ENCODE measurements at regions not wholly inside any gene's neighbourhood (a gene's known extent, or its start where the extent isn't known, plus 50 kb on each side); places are given as distances from the start of the nearest gene placed in this dataset.

DNA sequence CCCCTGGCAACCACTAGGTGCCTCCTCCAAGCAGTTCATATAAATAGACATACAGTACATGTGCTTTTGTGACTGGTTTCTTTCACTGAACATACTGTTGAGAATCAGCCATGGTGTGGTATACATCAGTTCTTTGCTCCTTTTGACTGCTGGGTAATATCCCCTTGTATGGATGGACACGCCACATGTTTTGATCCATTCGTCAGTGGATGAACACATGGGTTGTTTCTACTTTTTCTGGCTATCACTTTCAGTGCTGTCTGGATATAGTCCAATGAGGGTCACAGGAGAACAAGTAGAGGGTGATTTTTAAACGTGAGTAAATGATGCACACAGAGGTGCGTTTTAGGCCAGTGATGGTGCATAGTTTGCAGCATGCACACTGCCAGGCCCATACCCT lies 183.9 kb downstream of the FOXA2 start:
- Histone ChIP-seq H3K9me3 (ENCODE audit: insufficient read depth, low read length) (no peaks in the 10 kb centered on the region), H3K4me3 (ENCODE audit: insufficient read depth, low read length, poor library complexity, severe bottlenecking) (no peak overlapping the region), H3K9ac (ENCODE audit: low read length) (no peak overlapping the region), H4K20me1 (ENCODE audit: low read depth, low read length) (no peaks in the 10 kb centered on the region), H3K79me2 (ENCODE audit: insufficient read depth, low read length) (no peaks in the 10 kb centered on the region), H3K4me2 (ENCODE audit: low read depth, low read length, poor library complexity, severe bottlenecking) (no peak overlapping the region), H3K9me2 (replicated peaks; ENCODE audit: insufficient read depth, low read length) (no peaks in the 10 kb centered on the region), H2AFZ (ENCODE audit: low read depth, low read length, severe bottlenecking) (no peak overlapping the region), H3K27ac (ENCODE audit: low read depth, low read length) (no peak overlapping the region), H3K27me3 (ENCODE audit: low read length) (no peaks in the 10 kb centered on the region), H3F3A (ENCODE audit: insufficient read depth) (no peaks in the 10 kb centered on the region), H3K36me3 (ENCODE audit: low read length) (no peaks in the 10 kb centered on the region)
- TF ChIP-seq, protein P1, sequence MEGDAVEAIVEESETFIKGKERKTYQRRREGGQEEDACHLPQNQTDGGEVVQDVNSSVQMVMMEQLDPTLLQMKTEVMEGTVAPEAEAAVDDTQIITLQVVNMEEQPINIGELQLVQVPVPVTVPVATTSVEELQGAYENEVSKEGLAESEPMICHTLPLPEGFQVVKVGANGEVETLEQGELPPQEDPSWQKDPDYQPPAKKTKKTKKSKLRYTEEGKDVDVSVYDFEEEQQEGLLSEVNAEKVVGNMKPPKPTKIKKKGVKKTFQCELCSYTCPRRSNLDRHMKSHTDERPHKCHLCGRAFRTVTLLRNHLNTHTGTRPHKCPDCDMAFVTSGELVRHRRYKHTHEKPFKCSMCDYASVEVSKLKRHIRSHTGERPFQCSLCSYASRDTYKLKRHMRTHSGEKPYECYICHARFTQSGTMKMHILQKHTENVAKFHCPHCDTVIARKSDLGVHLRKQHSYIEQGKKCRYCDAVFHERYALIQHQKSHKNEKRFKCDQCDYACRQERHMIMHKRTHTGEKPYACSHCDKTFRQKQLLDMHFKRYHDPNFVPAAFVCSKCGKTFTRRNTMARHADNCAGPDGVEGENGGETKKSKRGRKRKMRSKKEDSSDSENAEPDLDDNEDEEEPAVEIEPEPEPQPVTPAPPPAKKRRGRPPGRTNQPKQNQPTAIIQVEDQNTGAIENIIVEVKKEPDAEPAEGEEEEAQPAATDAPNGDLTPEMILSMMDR (IDR thresholded peaks at IDR 0.05; ENCODE audit: insufficient read depth, low read length, poor library complexity, severe bottlenecking) = no peak
- no peak for TF ChIP-seq EZH2phosphoT487 (conservative IDR thresholded peaks at IDR 0.05; ENCODE audit: low read length)

DNA sequence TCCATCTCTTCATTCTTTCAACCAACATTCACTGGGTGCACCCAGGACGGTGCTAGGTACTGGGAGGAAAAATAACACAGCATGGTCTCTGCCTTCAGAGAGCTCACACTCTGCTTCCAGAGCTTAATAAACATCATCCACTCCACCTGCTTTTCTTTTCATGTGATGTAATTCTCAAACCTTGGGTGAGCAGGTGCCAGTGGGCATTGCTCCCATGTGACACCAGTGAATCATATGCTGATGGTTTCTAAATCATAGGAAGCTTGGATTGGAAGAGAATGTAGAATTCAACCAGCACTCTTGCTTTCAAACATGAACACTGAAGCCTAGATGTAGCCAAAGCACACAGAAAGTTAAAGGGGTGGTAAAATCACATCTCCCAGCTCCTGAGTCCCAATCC lies 189.8 kb downstream of the FOXA2 start:
- no peak overlapping the region for H3K9ac ChIP-seq (ENCODE audit: low read length)
- H3K4me3 ChIP-seq (ENCODE audit: insufficient read depth, low read length, poor library complexity, severe bottlenecking) = no peak overlapping the region
- TF ChIP-seq, protein P1 (IDR thresholded peaks at IDR 0.05; ENCODE audit: insufficient read depth, low read length, poor library complexity, severe bottlenecking) = no peak
- TF ChIP-seq EZH2phosphoT487 (conservative IDR thresholded peaks at IDR 0.05; ENCODE audit: low read length) = no peak
- no peaks in the 10 kb centered on the region for H3K79me2 ChIP-seq (ENCODE audit: insufficient read depth, low read length)
- no peak overlapping the region for H3K4me2 ChIP-seq (ENCODE audit: low read depth, low read length, poor library complexity, severe bottlenecking)
- H3K9me2 ChIP-seq (replicated peaks; ENCODE audit: insufficient read depth, low read length) = no peaks in the 10 kb centered on the region
- no peaks in the 10 kb centered on the region for H3K9me3 ChIP-seq (ENCODE audit: insufficient read depth, low read length)
- no peaks in the 10 kb centered on the region for H4K20me1 ChIP-seq (ENCODE audit: low read depth, low read length)
- no peaks in the 10 kb centered on the region for H3K36me3 ChIP-seq (ENCODE audit: low read length)
- H3F3A ChIP-seq (ENCODE audit: insufficient read depth) = no peaks in the 10 kb centered on the region
- H2AFZ ChIP-seq (ENCODE audit: low read depth, low read length, severe bottlenecking) = no peak overlapping the region
- no peak overlapping the region for H3K27ac ChIP-seq (ENCODE audit: low read depth, low read length)
- no peaks in the 10 kb centered on the region for H3K27me3 ChIP-seq (ENCODE audit: low read length)

DNA sequence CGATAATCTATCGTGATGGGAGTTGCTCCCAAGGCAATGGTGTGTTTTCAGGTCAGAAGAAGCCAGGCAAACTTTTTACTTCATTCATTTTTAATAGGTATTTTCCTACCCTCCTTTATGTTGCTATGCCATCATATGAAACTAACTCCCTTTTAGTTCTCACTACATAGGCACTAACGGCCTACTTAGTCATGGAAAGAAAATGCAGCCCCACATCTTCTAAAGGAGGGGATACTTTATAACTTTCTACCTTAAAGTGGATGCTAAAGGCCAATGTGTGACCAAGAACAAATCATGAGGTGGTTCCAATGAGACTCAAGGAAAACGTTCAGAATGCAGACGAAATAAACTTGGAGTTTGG lies 193.8 kb downstream of the FOXA2 start:
- Histone ChIP-seq H3K4me2 (ENCODE audit: low read depth, low read length, poor library complexity, severe bottlenecking) (no peak overlapping the region), H3K4me3 (ENCODE audit: insufficient read depth, low read length, poor library complexity, severe bottlenecking) (no peak overlapping the region), H4K20me1 (ENCODE audit: low read depth, low read length) (no peaks in the 10 kb centered on the region), H3K9me3 (ENCODE audit: insufficient read depth, low read length) (no peaks in the 10 kb centered on the region), H3K27me3 (ENCODE audit: low read length) (no peaks in the 10 kb centered on the region), H2AFZ (ENCODE audit: low read depth, low read length, severe bottlenecking) (no peak overlapping the region), H3K9me2 (replicated peaks; ENCODE audit: insufficient read depth, low read length) (no peaks in the 10 kb centered on the region), H3K79me2 (ENCODE audit: insufficient read depth, low read length) (no peaks in the 10 kb centered on the region), H3K27ac (ENCODE audit: low read depth, low read length) (no peak overlapping the region), H3K9ac (ENCODE audit: low read length) (no peak overlapping the region), H3F3A (ENCODE audit: insufficient read depth) (no peaks in the 10 kb centered on the region), H3K36me3 (ENCODE audit: low read length) (no peaks in the 10 kb centered on the region)
- TF ChIP-seq EZH2phosphoT487 (conservative IDR thresholded peaks at IDR 0.05; ENCODE audit: low read length) = no peak
- TF ChIP-seq, protein P1 (IDR thresholded peaks at IDR 0.05; ENCODE audit: insufficient read depth, low read length, poor library complexity, severe bottlenecking) = no peak
